22Rv1 (cell line): ENCODE measurements at regions not wholly inside any gene's neighbourhood (a gene's known extent, or its start where the extent isn't known, plus 50 kb on each side); places are given as distances from the start of the nearest gene placed in this dataset.

Experiments
- CTCF ChIP-seq: fragments of 450-650 bp; IDR thresholded peaks from 2 replicates; pipeline ENCODE4 v1.5.1; 2017; ENCODE audit warnings: mild to moderate bottlenecking
- ZFX ChIP-seq: fragments of 450-650 bp; IDR thresholded peaks from 2 replicates; pipeline ENCODE4 v1.6.1; 2017; ENCODE audit warnings: antibody characterized with exemption, borderline replicate concordance

DNA sequence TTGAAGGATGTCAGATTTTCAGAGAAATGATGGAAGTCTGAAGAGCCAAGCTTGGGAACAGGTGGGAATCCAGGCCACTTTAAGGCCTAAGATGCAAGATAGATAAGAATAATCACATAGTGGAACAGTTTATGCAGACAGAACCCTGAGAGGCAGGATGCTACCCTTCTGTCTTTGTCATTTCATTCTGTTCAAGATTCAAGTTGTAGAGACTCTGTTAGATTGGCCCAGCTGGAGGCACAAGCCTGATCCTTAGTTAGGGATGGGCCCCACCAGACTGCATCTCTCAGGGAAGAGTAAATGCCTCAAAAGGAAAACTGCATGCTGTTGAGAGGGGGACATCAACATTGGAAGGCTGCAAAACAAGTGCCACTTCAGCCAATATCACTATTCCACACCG is 287.0 kb downstream of the PCNX1 start:
- no peak for TF ChIP-seq CTCF
- TF ChIP-seq ZFX: no peak
